CD4-positive, alpha-beta T cell treated with Interleukin-15 for 1 hour (primary cell): ENCODE measurements at regions not wholly inside any gene's neighbourhood (a gene's known extent, or its start where the extent isn't known, plus 50 kb on each side); places are given as distances from the start of the nearest gene placed in this dataset.

Experiments used
- DNase-seq: peaks from one replicate; pipeline ENCODE4 v3.0.0-alpha.2; 2020

GRCh38 chrX:148371291-148371690 is 129.1 kb upstream of the AFF2 start:
- no peak for DNase-seq

GRCh38 chrX:148372925-148373324 is 127.5 kb upstream of the AFF2 start:
- no peak for DNase-seq

- DNase-seq, result no peak
These were observed 124.1 kb upstream of the AFF2 start for GRCh38 chrX:148376342-148376741.

GRCh38 chrX:148380107-148380506 is 120.3 kb upstream of the AFF2 start:
- DNase-seq, result no peak

GRCh38 chrX:148380650-148381561 is 119.5 kb upstream of the AFF2 start:
- DNase-seq, result peak; percentile 56

- no peak for DNase-seq
These were observed 118.8 kb upstream of the AFF2 start for GRCh38 chrX:148381603-148382002.

GRCh38 chrX:148382983-148383382 is 117.4 kb upstream of the AFF2 start:
- no peak for DNase-seq

GRCh38 chrX:148385471-148385870 is 114.9 kb upstream of the AFF2 start:
- no peak for DNase-seq

- no peak for DNase-seq
These were observed 110.8 kb upstream of the AFF2 start for GRCh38 chrX:148389629-148390028.

GRCh38 chrX:148412006-148412405 is 88.4 kb upstream of the AFF2 start:
- no peak for DNase-seq

GRCh38 chrX:148416142-148416541 is 84.3 kb upstream of the AFF2 start:
- no peak for DNase-seq

GRCh38 chrX:148416931-148417330 is 83.5 kb upstream of the AFF2 start:
- no peak for DNase-seq

- no peak for DNase-seq
These were observed 82.5 kb upstream of the AFF2 start for GRCh38 chrX:148417934-148418333.

- DNase-seq, result no peak
These were observed 77.9 kb upstream of the AFF2 start for GRCh38 chrX:148422526-148422925.

- DNase-seq, result no peak
These were observed 75.8 kb upstream of the AFF2 start for GRCh38 chrX:148424570-148424969.

- DNase-seq, result no peak
These were observed 74.0 kb upstream of the AFF2 start for GRCh38 chrX:148426467-148426866.

GRCh38 chrX:148441387-148441786 is 59.0 kb upstream of the AFF2 start:
- no peak for DNase-seq

GRCh38 chrX:148443216-148443615 is 57.2 kb upstream of the AFF2 start:
- no peak for DNase-seq

- DNase-seq, result no peak
These were observed 51.7 kb upstream of the AFF2 start for GRCh38 chrX:148448686-148449085.
